ENCODE measurements at regions not wholly inside any gene's neighbourhood (a gene's known extent, or its start where the extent isn't known, plus 50 kb on each side); places are given as distances from the start of the nearest gene placed in this dataset.

DNA sequence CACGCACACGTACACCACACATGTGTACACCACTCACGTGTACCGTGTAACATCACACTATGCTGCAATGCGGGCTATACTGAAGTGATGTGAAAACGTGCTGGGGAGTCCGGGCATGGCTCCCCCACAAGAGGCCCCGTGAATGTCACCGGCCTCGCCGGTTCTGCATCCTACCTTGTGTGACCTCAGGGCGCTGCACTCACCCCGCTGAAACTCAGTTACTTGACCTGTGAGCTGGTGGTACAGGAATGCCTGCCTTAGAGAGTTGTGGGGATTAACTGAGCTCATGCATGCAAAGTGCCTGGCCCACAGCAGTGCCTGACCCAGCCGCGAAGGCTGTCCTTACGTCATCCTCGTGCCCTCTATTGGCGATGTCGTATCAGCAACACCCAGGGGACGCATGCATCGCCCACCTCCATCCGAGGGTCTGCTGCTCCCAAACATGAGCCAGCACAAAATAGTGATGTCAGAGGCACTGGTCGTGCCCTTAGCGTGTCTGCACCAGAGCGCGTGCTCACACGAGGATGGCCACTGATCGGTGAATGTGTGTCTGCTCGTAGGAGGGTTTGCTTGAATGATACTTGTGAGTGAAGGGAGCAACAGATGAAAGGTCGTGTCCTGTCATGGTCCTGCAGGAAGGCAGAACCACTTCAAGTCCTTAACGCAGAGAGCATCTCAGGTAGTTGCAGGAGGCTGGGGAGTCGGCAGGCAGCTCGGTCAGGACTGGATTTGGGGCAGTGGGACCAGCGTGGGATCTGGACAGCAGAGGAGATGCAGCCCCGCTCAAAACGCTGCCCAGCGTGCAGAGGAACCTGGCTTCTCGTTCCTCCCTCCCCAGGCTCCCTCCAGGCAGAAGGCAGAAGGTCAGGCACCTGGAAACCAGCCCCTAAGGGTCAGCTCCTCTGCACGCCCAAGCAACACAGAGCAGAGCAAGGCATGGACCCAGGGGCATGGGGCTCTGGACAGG is 126.2 kb upstream of the SPACA7 start:
- TF ChIP-seq, protein P1, sequence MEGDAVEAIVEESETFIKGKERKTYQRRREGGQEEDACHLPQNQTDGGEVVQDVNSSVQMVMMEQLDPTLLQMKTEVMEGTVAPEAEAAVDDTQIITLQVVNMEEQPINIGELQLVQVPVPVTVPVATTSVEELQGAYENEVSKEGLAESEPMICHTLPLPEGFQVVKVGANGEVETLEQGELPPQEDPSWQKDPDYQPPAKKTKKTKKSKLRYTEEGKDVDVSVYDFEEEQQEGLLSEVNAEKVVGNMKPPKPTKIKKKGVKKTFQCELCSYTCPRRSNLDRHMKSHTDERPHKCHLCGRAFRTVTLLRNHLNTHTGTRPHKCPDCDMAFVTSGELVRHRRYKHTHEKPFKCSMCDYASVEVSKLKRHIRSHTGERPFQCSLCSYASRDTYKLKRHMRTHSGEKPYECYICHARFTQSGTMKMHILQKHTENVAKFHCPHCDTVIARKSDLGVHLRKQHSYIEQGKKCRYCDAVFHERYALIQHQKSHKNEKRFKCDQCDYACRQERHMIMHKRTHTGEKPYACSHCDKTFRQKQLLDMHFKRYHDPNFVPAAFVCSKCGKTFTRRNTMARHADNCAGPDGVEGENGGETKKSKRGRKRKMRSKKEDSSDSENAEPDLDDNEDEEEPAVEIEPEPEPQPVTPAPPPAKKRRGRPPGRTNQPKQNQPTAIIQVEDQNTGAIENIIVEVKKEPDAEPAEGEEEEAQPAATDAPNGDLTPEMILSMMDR (IDR thresholded peaks at IDR 0.05; ENCODE audit: borderline replicate concordance, control extremely low read depth, extremely low read depth, insufficient read depth, missing control alignments), result no peak
- DNase-seq (ENCODE audit: low spot score), result no peak
- in situ Hi-C loops (cut with MboI; ENCODE audit: low sequenced_read_pairs, unreplicated experiment), result no loop called here

DNA sequence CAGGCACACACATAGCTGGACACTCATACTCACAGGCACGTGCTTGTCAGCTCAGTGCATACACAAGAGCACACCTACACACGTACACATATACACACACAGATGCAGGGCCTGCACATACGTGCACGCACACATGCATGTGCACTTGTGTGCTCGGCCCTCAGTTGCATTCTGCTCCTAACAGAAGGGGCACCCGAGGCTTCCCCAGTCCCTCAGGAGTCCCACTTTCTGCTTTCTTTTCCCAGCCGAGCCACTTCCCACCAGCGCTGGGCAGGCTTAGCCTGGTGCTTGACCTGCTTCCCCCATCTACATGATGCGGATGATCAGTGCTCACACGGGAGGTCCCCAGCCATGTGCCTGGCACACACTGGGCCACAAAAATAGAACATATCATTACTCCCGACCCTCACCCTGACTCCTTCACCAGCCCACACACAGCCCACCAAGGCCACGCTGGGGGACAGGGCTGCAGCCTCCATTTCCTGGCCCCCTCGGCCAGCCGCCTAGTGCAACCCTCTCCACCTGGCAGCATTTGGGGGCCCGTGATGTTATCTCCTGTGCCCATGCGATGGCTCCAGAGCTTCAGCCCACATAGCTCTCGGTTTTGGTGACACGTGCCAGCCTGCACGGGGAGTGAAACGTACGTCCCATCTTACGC is 125.2 kb upstream of the SPACA7 start:
- no peak for DNase-seq (ENCODE audit: low spot score)
- in situ Hi-C loops (cut with MboI; ENCODE audit: low sequenced_read_pairs, unreplicated experiment), result no loop called here
- TF ChIP-seq, protein P1 (IDR thresholded peaks at IDR 0.05; ENCODE audit: borderline replicate concordance, control extremely low read depth, extremely low read depth, insufficient read depth, missing control alignments), result no peak

DNA sequence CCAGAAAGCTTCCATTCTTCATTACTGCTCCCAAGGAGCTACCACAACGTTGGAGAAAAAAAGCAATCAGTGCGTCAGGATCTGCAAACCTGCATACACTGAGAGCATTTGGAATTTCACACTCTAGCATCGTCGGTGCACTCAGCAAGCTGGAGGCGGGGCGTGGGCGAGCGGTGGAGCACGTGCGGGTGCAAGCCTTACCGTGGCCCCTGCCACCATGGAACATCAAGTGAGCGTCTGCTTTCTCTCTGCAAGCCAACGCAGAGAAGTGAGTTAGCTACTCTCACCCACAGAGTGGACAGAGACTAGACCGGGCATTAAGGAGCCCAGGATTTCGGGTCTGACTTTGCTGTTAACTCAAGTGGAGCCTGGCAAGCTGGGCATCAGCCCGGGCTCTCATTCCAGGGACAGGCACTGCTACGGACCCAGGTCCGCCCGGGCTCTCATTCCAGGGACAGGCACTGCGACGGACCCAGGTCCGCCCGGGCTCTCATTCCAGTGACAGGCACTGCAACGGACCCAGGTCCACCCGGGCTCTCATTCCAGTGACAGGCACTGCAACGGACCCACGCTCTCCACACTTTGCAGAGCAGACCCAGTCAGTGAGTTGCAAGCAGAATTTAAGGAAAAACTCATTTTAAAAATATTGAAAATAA is 124.1 kb upstream of the SPACA7 start:
- DNase-seq (ENCODE audit: low spot score), result no peak
- in situ Hi-C loops (cut with MboI; ENCODE audit: low sequenced_read_pairs, unreplicated experiment), result no loop called here
- TF ChIP-seq, protein P1 (IDR thresholded peaks at IDR 0.05; ENCODE audit: borderline replicate concordance, control extremely low read depth, extremely low read depth, insufficient read depth, missing control alignments), result no peak

DNA sequence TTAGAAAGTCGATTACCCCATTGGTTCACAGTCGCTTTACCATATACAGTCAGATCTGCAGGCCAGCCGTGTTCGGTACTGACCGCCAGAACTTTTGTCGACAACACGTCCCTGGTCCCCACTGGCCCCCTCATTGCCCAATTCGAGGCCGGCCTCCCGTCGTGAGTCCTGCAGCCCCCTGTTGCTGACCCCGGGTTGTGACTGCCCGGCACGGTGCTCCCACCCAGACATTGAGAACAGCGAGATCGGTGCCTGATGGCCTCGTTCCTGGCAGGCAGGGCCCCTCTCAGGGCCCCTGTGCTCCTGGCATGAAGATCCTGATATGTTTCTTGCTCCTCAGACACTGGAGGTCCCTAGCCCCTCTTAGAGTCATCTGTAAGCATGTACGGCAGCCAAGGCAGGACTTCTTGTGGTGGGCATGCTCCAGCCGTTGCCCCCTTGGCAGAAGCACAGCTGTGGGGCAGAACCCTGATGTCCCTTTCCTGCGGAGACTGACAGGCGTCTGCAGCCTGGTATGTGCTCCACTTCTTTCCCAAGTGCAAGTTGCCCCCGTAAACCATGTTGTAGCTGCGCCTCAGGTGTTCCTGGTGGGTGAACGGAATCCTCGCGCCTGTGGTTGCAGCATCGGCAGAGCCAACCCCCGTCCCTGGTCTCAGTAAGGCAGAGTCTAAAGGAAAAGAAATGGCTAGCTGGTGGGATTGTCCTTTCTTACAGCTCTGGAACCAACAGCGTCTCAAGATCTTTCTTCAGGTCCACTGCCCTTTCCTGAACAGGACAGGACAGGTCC is 123.2 kb upstream of the SPACA7 start:
- in situ Hi-C loops (cut with MboI; ENCODE audit: low sequenced_read_pairs, unreplicated experiment), result no loop called here
- no peak for DNase-seq (ENCODE audit: low spot score)
- TF ChIP-seq, protein P1 (IDR thresholded peaks at IDR 0.05; ENCODE audit: borderline replicate concordance, control extremely low read depth, extremely low read depth, insufficient read depth, missing control alignments), result no peak

DNA sequence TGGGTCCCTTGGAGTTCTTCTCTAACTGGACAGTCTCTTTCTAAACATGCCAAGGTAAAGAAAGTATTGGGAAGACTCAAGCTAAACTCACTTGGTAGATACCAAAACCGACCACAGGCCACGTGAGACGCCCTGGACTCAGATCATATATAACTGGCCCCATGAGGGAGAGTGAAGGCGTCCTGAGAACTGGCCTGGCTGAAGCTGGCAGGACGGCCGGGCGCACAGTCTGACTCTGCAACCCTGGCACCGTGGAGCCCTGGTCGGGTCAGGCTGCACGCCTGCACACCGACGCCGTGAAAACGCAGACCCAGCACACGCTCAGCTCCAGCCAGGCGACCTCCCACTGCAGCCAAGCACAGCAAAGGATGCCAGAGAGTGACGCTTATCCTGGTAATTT is 122.5 kb upstream of the SPACA7 start:
- DNase-seq (ENCODE audit: low spot score), result no peak
- in situ Hi-C loops (cut with MboI; ENCODE audit: low sequenced_read_pairs, unreplicated experiment), result no loop called here
- TF ChIP-seq, protein P1 (IDR thresholded peaks at IDR 0.05; ENCODE audit: borderline replicate concordance, control extremely low read depth, extremely low read depth, insufficient read depth, missing control alignments), result no peak

Measured in GM13976 (cell line).